Endothelial cell (in vitro differentiated cells): ENCODE measurements at regions not wholly inside any gene's neighbourhood (a gene's known extent, or its start where the extent isn't known, plus 50 kb on each side); places are given as distances from the start of the nearest gene placed in this dataset.

Experiments
- DNase-seq: peaks from one replicate; pipeline ENCODE4 v3.0.0; 2021; ENCODE audit warnings: low spot score
- H3K27ac Mint-ChIP-seq: one replicate; pipeline ENCODE4 v1.8.0; 2021; ENCODE audit warnings: mixed read lengths, inconsistent platforms; ENCODE audit not compliant: unreplicated experiment
- H3K27me3 Mint-ChIP-seq: one replicate; pipeline ENCODE4 v1.8.0; 2021; ENCODE audit warnings: mild to moderate bottlenecking, moderate library complexity, mixed read lengths, inconsistent platforms; ENCODE audit not compliant: unreplicated experiment
- H3K36me3 Mint-ChIP-seq: one replicate; pipeline ENCODE4 v1.8.0; 2021; ENCODE audit warnings: mild to moderate bottlenecking, low read depth, mixed read lengths, inconsistent platforms; ENCODE audit not compliant: unreplicated experiment
- H3K4me1 Mint-ChIP-seq: one replicate; pipeline ENCODE4 v1.8.0; 2021; ENCODE audit warnings: mild to moderate bottlenecking, mixed read lengths, inconsistent platforms; ENCODE audit not compliant: unreplicated experiment
- H3K4me3 Mint-ChIP-seq: one replicate; pipeline ENCODE4 v1.8.0; 2021; ENCODE audit warnings: mild to moderate bottlenecking, mixed read lengths, inconsistent platforms; ENCODE audit not compliant: unreplicated experiment
- H3K9me3 Mint-ChIP-seq: one replicate; pipeline ENCODE4 v1.8.0; 2021; ENCODE audit warnings: mixed read lengths, inconsistent platforms; ENCODE audit not compliant: unreplicated experiment
- CTCF ChIP-seq: fragments of 200-600 bp; sonication (generic); IDR thresholded peaks from one replicate; pipeline ENCODE4 v1.5.0; 2021; ENCODE audit warnings: antibody characterized with exemption; ENCODE audit not compliant: unreplicated experiment

- H3K36me3 Mint-ChIP-seq: peaks cover 19% of the 10 kb centered on the region
These were observed 736.1 kb downstream of the GALR1 start for GRCh38 chr18:77985526-77986281.

GRCh38 chr18:77990131-77990530 is 740.5 kb downstream of the GALR1 start:
- no peaks in the 10 kb centered on the region for H3K4me1 Mint-ChIP-seq
- H3K36me3 Mint-ChIP-seq: peaks cover 11% of the 10 kb centered on the region
- no peak overlapping the region for H3K4me3 Mint-ChIP-seq
- peaks cover 5% of the 10 kb centered on the region for H3K27me3 Mint-ChIP-seq
- H3K9me3 Mint-ChIP-seq: peaks cover 59% of the 10 kb centered on the region
- TF ChIP-seq CTCF: no peak
- DNase-seq: no peak
- no peak overlapping the region for H3K27ac Mint-ChIP-seq

More at GRCh38 chr18:77985526-77986281, 736.1 kb downstream of the GALR1 start:
- H3K27me3 Mint-ChIP-seq: peaks cover 5% of the 10 kb centered on the region
- peaks cover 49% of the 10 kb centered on the region for H3K9me3 Mint-ChIP-seq
- H3K4me1 Mint-ChIP-seq: no peaks in the 10 kb centered on the region
- H3K27ac Mint-ChIP-seq: no peak overlapping the region
- H3K4me3 Mint-ChIP-seq: no peak overlapping the region
- TF ChIP-seq CTCF: no peak
- DNase-seq: no peak

- Mint-ChIP-seq H3K4me3 (no peak overlapping the region), H3K36me3 (peaks cover 11% of the 10 kb centered on the region), H3K9me3 (peaks cover 57% of the 10 kb centered on the region), H3K4me1 (no peaks in the 10 kb centered on the region), H3K27ac (no peak overlapping the region), H3K27me3 (peaks cover 4% of the 10 kb centered on the region)
- DNase-seq: no peak
- no peak for TF ChIP-seq CTCF
These were observed 741.3 kb downstream of the GALR1 start for GRCh38 chr18:77990901-77991300.

GRCh38 chr18:77992057-77992456 is 742.4 kb downstream of the GALR1 start:
- peaks cover 11% of the 10 kb centered on the region for H3K36me3 Mint-ChIP-seq
- no peaks in the 10 kb centered on the region for H3K4me1 Mint-ChIP-seq
- peaks cover 4% of the 10 kb centered on the region for H3K27me3 Mint-ChIP-seq
- no peak for DNase-seq
- no peak for TF ChIP-seq CTCF
- H3K9me3 Mint-ChIP-seq: peaks cover 57% of the 10 kb centered on the region
- no peak overlapping the region for H3K4me3 Mint-ChIP-seq
- H3K27ac Mint-ChIP-seq: no peak overlapping the region

GRCh38 chr18:77993188-77993981 is 743.7 kb downstream of the GALR1 start:
- DNase-seq: no peak
- Mint-ChIP-seq H3K36me3 (peaks cover 7% of the 10 kb centered on the region), H3K9me3 (peaks cover 50% of the 10 kb centered on the region), H3K27ac (no peak overlapping the region), H3K27me3 (peaks cover 2% of the 10 kb centered on the region), H3K4me3 (no peak overlapping the region), H3K4me1 (no peaks in the 10 kb centered on the region)
- TF ChIP-seq CTCF: no peak
